ENCODE measurements at regions not wholly inside any gene's neighbourhood (a gene's known extent, or its start where the extent isn't known, plus 50 kb on each side); places are given as distances from the start of the nearest gene placed in this dataset.
"Not testable (repeated sequence)": the region's sequence is repeated elsewhere in the genome, so short reads cannot be mapped to it uniquely, and the experiment has no call there.

DNA sequence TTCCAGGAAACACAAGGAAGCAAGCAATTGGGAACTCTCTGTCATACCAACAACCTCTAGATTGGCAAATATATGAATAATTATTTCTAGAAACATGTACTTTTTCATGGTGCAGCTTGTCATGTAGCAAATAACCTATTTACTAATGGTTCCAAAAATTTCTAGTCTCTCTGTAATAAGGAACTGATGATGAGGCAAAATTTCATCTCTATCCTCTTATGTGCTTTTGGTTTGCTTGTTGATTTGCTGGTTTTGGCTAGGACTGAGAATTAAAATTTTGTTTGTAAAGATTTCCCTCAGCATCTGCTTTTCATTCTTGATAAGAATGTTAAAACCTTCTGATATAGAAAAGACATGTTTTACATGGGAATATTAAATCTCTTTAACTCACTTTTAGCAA is 123.2 kb upstream of the UFM1 start:
- TF ChIP-seq, protein P1, sequence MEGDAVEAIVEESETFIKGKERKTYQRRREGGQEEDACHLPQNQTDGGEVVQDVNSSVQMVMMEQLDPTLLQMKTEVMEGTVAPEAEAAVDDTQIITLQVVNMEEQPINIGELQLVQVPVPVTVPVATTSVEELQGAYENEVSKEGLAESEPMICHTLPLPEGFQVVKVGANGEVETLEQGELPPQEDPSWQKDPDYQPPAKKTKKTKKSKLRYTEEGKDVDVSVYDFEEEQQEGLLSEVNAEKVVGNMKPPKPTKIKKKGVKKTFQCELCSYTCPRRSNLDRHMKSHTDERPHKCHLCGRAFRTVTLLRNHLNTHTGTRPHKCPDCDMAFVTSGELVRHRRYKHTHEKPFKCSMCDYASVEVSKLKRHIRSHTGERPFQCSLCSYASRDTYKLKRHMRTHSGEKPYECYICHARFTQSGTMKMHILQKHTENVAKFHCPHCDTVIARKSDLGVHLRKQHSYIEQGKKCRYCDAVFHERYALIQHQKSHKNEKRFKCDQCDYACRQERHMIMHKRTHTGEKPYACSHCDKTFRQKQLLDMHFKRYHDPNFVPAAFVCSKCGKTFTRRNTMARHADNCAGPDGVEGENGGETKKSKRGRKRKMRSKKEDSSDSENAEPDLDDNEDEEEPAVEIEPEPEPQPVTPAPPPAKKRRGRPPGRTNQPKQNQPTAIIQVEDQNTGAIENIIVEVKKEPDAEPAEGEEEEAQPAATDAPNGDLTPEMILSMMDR (IDR thresholded peaks at IDR 0.05; ENCODE audit: low read depth, low read length), result no peak
- no peak overlapping the region for H3K4me3 ChIP-seq (ENCODE audit: low read depth, low read length)

DNA sequence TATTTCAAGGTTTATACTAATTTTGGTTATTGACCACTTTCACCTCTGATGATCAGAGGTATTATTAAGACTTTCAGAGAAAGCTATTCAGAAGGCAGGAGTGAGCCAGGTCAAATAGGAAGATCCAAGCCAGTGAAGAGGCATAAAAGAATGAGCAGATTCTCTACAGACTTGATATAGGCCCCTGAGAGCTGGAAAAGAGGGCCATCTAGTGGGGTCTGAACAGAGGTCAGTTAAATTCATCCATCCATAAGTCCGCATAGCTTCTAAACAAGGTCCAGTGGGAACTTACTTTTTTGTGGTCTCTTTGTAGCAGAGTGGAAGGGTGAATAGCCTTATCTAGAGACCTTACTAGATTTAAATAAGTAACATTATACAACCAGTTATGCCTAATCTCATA is 126.6 kb upstream of the UFM1 start:
- TF ChIP-seq, protein P1 (IDR thresholded peaks at IDR 0.05; ENCODE audit: low read depth, low read length), result no peak

DNA sequence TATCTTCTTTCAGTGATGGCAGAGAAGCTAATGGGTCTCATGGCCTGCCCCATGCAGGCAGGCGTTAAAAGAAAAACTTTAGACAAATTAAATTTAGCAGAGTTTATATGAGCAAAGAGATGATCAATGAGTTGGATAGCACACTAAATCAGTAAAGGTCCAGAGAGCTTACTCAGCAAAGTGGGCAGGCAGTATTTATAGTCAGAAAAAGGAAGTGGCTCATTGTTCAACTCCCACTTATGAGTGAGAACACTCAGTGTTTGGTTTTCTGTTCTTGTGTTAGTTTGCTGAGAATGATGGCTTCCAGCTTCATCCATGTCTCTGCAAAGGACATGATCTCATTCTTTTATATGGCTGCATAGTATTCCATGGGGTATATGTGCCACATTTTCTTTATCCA is 128.5 kb upstream of the UFM1 start:
- H3K4me3 ChIP-seq (ENCODE audit: low read depth, low read length), result not testable (repeated sequence)

More for the DNA sequence above, 126.6 kb upstream of the UFM1 start:
- no peak overlapping the region for H3K4me3 ChIP-seq (ENCODE audit: low read depth, low read length)

DNA sequence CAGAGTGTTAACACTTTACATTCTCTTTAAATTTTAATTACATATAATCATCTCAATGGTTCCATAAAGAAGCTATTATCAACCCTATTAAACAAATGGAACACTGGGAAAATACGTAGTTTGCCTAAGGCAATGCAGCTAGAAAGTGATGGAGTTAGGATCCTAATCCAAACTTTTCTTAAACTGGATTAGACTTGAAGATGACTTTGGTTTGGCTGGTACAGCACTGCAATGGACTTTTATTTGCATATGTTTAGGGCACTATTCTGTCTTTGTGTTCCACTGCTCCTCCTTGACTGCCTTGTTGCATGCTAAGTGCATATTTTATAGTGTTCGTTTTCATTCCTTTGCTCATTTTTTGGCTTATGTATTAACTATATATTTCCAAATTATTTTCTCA is 133.5 kb upstream of the UFM1 start:
- TF ChIP-seq, protein P1 (IDR thresholded peaks at IDR 0.05; ENCODE audit: low read depth, low read length), result no peak
- no peak overlapping the region for H3K4me3 ChIP-seq (ENCODE audit: low read depth, low read length)

DNA sequence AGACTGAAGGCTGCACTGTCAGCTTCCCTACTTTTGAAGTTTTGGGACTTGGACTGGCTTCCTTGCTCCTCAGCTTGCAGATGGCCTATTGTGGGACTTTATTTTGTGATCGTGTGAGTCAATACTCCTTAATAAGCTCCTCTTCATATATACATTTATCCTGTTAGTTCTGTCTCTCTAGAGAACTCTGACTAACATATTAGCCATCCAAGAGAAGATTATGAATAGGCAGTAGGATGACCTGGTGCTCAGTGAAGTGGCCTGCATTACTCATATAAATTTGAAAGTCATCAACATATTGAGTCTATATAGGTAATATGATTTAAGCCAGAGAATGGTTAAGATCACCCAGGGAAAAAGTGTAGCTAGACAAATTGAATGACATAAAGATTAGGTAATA is 136.3 kb upstream of the UFM1 start:
- no peak overlapping the region for H3K4me3 ChIP-seq (ENCODE audit: low read depth, low read length)
- TF ChIP-seq, protein P1 (IDR thresholded peaks at IDR 0.05; ENCODE audit: low read depth, low read length), result no peak

DNA sequence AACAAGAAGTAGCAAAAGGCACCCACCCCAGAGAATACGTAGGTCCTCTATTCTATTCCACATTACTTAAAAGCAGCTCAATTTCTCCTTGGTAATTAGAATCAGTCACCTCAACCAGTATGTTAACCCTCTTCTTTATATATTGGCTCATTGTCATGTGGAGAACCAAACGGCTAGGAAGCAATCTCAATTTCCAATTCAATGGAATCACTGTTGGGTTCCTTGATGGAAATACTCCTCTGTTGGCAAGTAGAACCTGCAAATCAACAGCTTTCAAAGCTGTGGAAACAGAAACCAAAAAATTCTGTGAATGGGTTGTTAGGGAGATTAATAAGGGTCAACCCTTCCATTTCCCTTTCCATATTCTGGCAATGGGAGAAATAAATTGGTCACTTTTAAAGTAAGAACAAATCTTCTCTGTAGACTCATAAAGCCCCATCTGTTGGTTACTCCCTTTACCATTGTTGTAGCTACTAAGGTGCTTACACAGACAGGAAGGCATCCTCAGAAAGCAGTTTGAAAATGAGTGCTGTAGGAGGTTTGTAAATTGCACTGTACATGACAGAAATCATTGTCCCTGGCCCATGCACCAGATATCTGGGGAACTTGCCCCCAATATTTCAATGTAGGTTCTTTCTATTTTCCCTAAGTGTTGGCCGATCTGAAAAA is 138.6 kb upstream of the UFM1 start:
- TF ChIP-seq, protein P1 (IDR thresholded peaks at IDR 0.05; ENCODE audit: low read depth, low read length), result no peak
- H3K4me3 ChIP-seq (ENCODE audit: low read depth, low read length), result no peak overlapping the region

DNA sequence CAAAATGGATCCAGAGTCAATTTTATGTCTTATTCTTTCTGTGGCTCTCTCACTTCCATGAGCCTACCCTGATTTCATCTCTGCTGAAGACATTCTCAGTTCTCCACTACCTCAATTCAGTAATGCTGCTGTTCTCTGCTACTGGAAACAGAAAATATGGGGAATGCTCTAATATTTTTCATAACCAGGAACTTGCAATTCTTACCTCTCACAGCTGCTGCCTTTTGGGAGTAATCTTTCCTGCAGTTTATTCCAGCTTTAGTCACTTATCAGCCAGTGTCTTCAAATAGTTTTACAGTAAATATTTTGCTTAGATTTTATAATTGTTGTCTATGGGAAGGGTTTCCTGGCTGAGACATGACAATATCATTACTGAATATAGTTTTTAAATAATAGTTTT is 145.1 kb upstream of the UFM1 start:
- H3K4me3 ChIP-seq (ENCODE audit: low read depth, low read length), result no peak overlapping the region
- TF ChIP-seq, protein P1 (IDR thresholded peaks at IDR 0.05; ENCODE audit: low read depth, low read length), result no peak

DNA sequence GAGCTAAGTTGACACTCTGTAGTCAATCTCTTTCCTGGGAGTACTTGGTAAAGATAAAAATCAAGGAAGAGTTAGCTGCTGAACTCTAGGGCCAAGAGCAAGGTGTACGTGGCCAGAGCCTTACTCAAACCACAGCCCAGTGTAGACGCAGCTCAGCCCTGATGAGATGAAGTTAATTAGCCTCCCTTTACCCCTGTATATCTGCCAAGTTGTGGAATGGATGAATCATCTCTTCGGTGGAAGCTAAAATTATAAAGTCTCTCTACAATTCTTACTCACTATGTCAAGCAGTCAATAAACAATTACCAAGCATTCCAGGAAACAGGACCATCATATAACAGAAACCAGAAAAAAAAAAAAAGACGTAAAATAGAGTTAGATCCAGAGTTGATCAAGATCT is 146.9 kb upstream of the UFM1 start:
- TF ChIP-seq, protein P1 (IDR thresholded peaks at IDR 0.05; ENCODE audit: low read depth, low read length), result no peak
- no peak overlapping the region for H3K4me3 ChIP-seq (ENCODE audit: low read depth, low read length)
